Cardiac fibroblast (primary cell): ENCODE measurements at regions not wholly inside any gene's neighbourhood (a gene's known extent, or its start where the extent isn't known, plus 50 kb on each side); places are given as distances from the start of the nearest gene placed in this dataset.

Experiments
- DNase-seq, 2 donors: peaks; one replicate each; pipeline versions ENCODE4 v3.0.0 to v3.0.0-alpha.2; 2010; ENCODE audit warnings: low read depth in 2 of 2
- H3K4me3 ChIP-seq, 2 donors: replicated peaks in 1 of 2; 1 replicate in 1 of 2; 2 replicates in 1 of 2; pipeline ENCODE4 v1.5.1; 2011; ENCODE audit warnings: low read depth in 2 of 2, low read length in 2 of 2, mild to moderate bottlenecking in 2 of 2, moderate library complexity in 1 of 2
- TF ChIP-seq, protein P1 (sequence below): IDR thresholded peaks from one replicate; pipeline ENCODE4 v1.5.1; 2011; ENCODE audit warnings: low read depth, mild to moderate bottlenecking, low read length, inconsistent platforms

- no peak overlapping the region for H3K4me3 ChIP-seq
- DNase-seq = peak in 1 of 2 donors; percentile 11
- TF ChIP-seq, protein P1, sequence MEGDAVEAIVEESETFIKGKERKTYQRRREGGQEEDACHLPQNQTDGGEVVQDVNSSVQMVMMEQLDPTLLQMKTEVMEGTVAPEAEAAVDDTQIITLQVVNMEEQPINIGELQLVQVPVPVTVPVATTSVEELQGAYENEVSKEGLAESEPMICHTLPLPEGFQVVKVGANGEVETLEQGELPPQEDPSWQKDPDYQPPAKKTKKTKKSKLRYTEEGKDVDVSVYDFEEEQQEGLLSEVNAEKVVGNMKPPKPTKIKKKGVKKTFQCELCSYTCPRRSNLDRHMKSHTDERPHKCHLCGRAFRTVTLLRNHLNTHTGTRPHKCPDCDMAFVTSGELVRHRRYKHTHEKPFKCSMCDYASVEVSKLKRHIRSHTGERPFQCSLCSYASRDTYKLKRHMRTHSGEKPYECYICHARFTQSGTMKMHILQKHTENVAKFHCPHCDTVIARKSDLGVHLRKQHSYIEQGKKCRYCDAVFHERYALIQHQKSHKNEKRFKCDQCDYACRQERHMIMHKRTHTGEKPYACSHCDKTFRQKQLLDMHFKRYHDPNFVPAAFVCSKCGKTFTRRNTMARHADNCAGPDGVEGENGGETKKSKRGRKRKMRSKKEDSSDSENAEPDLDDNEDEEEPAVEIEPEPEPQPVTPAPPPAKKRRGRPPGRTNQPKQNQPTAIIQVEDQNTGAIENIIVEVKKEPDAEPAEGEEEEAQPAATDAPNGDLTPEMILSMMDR = no peak
Measured at GRCh38 chr5:77550406-77550805, 58.3 kb upstream of the WDR41 start.

GRCh38 chr5:77545285-77545684 is 53.2 kb upstream of the WDR41 start:
- TF ChIP-seq, protein P1 = no peak
- DNase-seq = no peak
- no peak overlapping the region for H3K4me3 ChIP-seq
